Glutamatergic neuron (in vitro differentiated cells): ENCODE measurements at regions not wholly inside any gene's neighbourhood (a gene's known extent, or its start where the extent isn't known, plus 50 kb on each side); places are given as distances from the start of the nearest gene placed in this dataset.

ENCODE experiments used
- DNase-seq: peaks from one replicate; pipeline ENCODE4 v3.0.0; 2022
- H3K27ac Mint-ChIP-seq: one replicate; pipeline ENCODE4 v1.8.0; 2020; ENCODE audit warnings: mild to moderate bottlenecking, mixed read lengths, inconsistent platforms; ENCODE audit not compliant: unreplicated experiment
- H3K27me3 Mint-ChIP-seq: one replicate; pipeline ENCODE4 v1.8.0; 2020; ENCODE audit warnings: mild to moderate bottlenecking, moderate library complexity, mixed read lengths, inconsistent platforms; ENCODE audit not compliant: unreplicated experiment
- H3K36me3 Mint-ChIP-seq: one replicate; pipeline ENCODE4 v1.8.0; 2020; ENCODE audit warnings: mild to moderate bottlenecking, mixed read lengths, inconsistent platforms; ENCODE audit not compliant: unreplicated experiment
- H3K4me1 Mint-ChIP-seq: one replicate; pipeline ENCODE4 v1.8.0; 2020; ENCODE audit warnings: mild to moderate bottlenecking, low read depth, mixed read lengths, inconsistent platforms; ENCODE audit not compliant: unreplicated experiment
- H3K4me3 Mint-ChIP-seq: one replicate; pipeline ENCODE4 v1.8.0; 2020; ENCODE audit warnings: mild to moderate bottlenecking, mixed read lengths, inconsistent platforms; ENCODE audit not compliant: unreplicated experiment
- H3K9me3 Mint-ChIP-seq: one replicate; pipeline ENCODE4 v1.8.0; 2020; ENCODE audit warnings: mild to moderate bottlenecking, moderate library complexity, mixed read lengths, inconsistent platforms; ENCODE audit not compliant: unreplicated experiment
- CTCF ChIP-seq: fragments of 200-600 bp; sonication (generic); IDR thresholded peaks from one replicate; pipeline ENCODE4 v1.5.0; 2021; ENCODE audit not compliant: partially characterized antibody, unreplicated experiment

- no peaks in the 10 kb centered on the region for H3K36me3 Mint-ChIP-seq
- DNase-seq = no peak
- H3K9me3 Mint-ChIP-seq = peaks cover 2% of the 10 kb centered on the region
- no peaks in the 10 kb centered on the region for H3K27me3 Mint-ChIP-seq
- H3K27ac Mint-ChIP-seq = no peak overlapping the region
- no peaks in the 10 kb centered on the region for H3K4me1 Mint-ChIP-seq
- no peak overlapping the region for H3K4me3 Mint-ChIP-seq
- no peak for TF ChIP-seq CTCF
Observed at GRCh38 chr7:156257904-156258303, 382.7 kb upstream of the RNF32 start.

- no peak for DNase-seq
- Mint-ChIP-seq H3K36me3 (no peaks in the 10 kb centered on the region), H3K27me3 (no peaks in the 10 kb centered on the region), H3K27ac (no peak overlapping the region), H3K9me3 (peaks cover 2% of the 10 kb centered on the region), H3K4me3 (no peak overlapping the region), H3K4me1 (no peaks in the 10 kb centered on the region)
- no peak for TF ChIP-seq CTCF
Observed at GRCh38 chr7:156255635-156256034, 384.9 kb upstream of the RNF32 start.

GRCh38 chr7:156251861-156252260 is 388.7 kb upstream of the RNF32 start:
- no peak for DNase-seq
- no peak overlapping the region for H3K4me3 Mint-ChIP-seq
- no peaks in the 10 kb centered on the region for H3K4me1 Mint-ChIP-seq
- H3K27ac Mint-ChIP-seq = no peak overlapping the region
- H3K36me3 Mint-ChIP-seq = no peaks in the 10 kb centered on the region
- peaks cover 2% of the 10 kb centered on the region for H3K9me3 Mint-ChIP-seq
- peaks cover 5% of the 10 kb centered on the region for H3K27me3 Mint-ChIP-seq
- no peak for TF ChIP-seq CTCF

GRCh38 chr7:156240532-156240931 is 400.0 kb upstream of the RNF32 start:
- no peaks in the 10 kb centered on the region for H3K36me3 Mint-ChIP-seq

More at GRCh38 chr7:156240532-156240931, 400.0 kb upstream of the RNF32 start:
- Mint-ChIP-seq H3K4me1 (no peaks in the 10 kb centered on the region), H3K4me3 (no peak overlapping the region), H3K9me3 (peaks cover 2% of the 10 kb centered on the region), H3K27me3 (no peaks in the 10 kb centered on the region), H3K27ac (no peak overlapping the region)
- DNase-seq = no peak
- TF ChIP-seq CTCF = no peak
